RWPE1 (cell line): ENCODE measurements at regions not wholly inside any gene's neighbourhood (a gene's known extent, or its start where the extent isn't known, plus 50 kb on each side); places are given as distances from the start of the nearest gene placed in this dataset.
A peak's percentile ranks its signal among the peaks of the same experiment; 100 is the strongest.

ENCODE experiments used
- CTCF ChIA-PET: fragments of 350-600 bp; sonication (Branson Sonifier 250); formaldehyde crosslinking; extraction: SDS; loops from one replicate; lab custom pipeline; 2021; lab: Yijun Ruan, JAX
- POLR2A ChIA-PET: fragments of 400-600 bp; formaldehyde crosslinking; extraction: SDS; loops from one replicate; lab custom pipeline; 2020; ENCODE audit warnings: antibody characterized with exemption; ENCODE audit not compliant: low non-redundant PET; lab: Yijun Ruan, JAX
- DNase-seq: peaks from one replicate; pipeline ENCODE4 v3.0.0; 2012; ENCODE audit warnings: low spot score
- H3K27ac ChIP-seq: fragments of 450-650 bp; 2 replicates; pipeline ENCODE4 v1.5.1; 2017
- TF ChIP-seq, protein P1 (sequence below): fragments of 450-650 bp; conservative IDR thresholded peaks from 2 replicates; pipeline ENCODE4 v1.5.1; 2017; ENCODE audit warnings: low read depth, mild to moderate bottlenecking

DNA sequence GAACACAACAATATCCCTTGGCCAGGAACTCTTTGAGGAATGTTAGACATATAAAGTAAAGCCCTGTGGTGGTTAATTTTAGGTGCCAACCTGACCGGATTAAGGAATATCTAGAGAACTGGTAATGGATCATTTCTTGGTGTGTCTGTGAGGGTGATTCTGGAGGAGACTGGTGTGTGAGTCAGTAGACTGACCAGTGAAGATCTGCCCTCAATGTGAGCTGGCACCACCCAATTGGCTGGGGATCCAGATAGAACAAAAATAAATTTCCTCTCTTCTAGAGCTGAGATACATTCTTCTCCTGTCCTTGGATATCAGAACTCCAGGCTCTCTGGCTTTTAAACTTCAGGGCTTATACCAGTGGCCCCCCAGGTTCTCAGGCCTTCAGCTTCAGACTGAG, 56.2 kb upstream of the TNPO1 start:
- ChIA-PET POLR2A (no interaction called here), CTCF (interaction anchor here (0.6 kb wide), 2 partner anchors 36 to 82 kb away, joined by 3 read pairs; no protein-coding TSS in a partner anchor)
- no peak overlapping the region for H3K27ac ChIP-seq
- peak; percentile 16 for DNase-seq
- TF ChIP-seq, protein P1, sequence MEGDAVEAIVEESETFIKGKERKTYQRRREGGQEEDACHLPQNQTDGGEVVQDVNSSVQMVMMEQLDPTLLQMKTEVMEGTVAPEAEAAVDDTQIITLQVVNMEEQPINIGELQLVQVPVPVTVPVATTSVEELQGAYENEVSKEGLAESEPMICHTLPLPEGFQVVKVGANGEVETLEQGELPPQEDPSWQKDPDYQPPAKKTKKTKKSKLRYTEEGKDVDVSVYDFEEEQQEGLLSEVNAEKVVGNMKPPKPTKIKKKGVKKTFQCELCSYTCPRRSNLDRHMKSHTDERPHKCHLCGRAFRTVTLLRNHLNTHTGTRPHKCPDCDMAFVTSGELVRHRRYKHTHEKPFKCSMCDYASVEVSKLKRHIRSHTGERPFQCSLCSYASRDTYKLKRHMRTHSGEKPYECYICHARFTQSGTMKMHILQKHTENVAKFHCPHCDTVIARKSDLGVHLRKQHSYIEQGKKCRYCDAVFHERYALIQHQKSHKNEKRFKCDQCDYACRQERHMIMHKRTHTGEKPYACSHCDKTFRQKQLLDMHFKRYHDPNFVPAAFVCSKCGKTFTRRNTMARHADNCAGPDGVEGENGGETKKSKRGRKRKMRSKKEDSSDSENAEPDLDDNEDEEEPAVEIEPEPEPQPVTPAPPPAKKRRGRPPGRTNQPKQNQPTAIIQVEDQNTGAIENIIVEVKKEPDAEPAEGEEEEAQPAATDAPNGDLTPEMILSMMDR: no peak

DNA sequence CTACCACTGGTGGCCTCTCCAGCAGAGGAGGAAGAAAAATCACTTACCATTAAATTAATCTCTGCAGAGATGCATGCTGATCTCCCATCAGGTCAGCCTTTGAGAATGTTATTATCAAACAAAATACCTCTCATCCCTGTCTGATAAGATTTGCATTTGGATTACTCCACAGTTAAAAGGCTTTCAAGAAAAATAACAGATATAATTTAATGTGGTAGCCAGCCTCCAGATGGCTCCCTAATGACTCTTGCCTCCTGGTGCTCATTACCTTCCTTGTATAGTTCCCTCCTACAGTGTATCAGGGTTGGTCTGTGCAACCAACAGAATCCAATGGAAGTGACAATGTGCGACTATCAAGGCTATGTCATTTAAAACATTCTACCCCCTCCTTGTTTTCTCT, 63.6 kb upstream of the TNPO1 start:
- no peak for DNase-seq
- H3K27ac ChIP-seq: no peak overlapping the region
- ChIA-PET CTCF (no interaction called here), POLR2A (no interaction called here)
- TF ChIP-seq, protein P1: no peak

DNA sequence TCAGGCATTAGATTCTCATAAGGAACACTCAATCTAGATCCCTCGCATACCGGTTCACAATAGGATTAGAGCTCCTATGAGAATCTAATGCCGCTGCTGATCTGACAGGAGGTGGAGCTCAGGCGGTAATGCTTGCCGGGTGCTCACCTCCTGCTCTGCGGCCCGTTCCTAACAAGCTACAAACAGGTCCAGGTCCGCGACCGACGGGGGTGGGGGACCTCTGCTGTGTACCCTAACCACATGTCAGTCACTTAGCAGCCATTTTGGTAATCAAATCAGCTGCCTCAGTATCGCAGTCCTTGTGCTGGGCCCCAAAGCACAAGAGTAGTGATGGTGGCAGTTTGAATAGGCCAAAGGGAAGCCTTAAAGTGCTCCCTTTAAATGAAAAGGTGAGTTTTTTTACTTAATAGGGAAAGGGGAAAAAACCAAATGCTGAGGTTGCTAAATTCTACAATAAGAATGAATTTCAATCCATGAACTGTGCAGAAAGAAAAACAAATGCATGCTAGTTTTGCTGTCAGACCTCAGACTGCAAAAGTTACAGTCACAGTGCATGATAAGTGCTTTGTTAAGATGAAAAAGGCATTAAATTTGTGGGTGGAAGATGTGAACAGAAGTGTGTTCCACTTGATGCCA, 67.0 kb upstream of the TNPO1 start:
- DNase-seq: no peak
- no peak overlapping the region for H3K27ac ChIP-seq
- TF ChIP-seq, protein P1: no peak
- ChIA-PET POLR2A (no interaction called here), CTCF (interaction anchor here (0.6 kb wide), 1 partner anchor 295 kb away, joined by 3 read pairs; no protein-coding TSS in a partner anchor)

DNA sequence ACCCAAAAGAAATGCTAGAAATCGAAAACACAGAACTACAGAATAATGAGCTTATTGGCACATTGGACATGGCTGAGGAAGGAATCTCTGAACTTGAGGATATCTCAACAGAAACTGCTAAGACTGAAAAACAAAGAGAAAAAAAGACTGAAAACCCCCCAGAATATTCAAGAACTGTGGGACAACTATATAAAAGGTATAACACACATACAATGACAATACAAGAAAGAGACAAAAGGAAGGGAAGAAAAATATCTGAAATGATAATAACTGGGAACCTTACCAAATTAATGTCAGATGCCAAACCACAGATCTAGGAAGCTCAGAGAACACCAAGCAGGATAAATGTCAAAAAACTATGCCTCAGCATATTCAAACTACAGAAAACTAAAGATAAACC, 68.6 kb upstream of the TNPO1 start:
- ChIA-PET CTCF (no interaction called here), POLR2A (no interaction called here)
- DNase-seq: no peak
- no peak overlapping the region for H3K27ac ChIP-seq
- TF ChIP-seq, protein P1: no peak

DNA sequence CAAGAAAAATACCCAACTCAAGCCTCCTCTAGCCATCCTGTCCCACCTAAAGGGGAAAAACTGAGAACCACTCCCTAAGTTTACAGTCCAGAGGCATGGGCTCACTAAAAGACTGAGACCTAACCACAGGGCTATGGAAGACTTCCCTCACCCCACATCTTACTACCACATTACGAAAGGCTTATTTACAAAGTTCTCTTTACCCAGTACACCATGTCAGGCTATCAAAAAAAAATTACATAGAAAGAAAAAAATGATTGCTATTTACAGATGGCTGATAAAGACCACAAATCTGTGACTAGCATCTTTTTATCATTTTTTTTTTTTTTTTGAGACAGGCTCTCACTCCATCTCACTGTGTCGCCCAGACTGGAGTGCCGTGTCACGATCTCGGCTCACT, 69.7 kb upstream of the TNPO1 start:
- DNase-seq: no peak
- H3K27ac ChIP-seq: no peak overlapping the region
- POLR2A ChIA-PET: no interaction called here
- TF ChIP-seq, protein P1: no peak
- CTCF ChIA-PET: interaction anchor here (0.8 kb wide), 1 partner anchor 381 kb away, joined by 4 read pairs; no protein-coding TSS in a partner anchor

DNA sequence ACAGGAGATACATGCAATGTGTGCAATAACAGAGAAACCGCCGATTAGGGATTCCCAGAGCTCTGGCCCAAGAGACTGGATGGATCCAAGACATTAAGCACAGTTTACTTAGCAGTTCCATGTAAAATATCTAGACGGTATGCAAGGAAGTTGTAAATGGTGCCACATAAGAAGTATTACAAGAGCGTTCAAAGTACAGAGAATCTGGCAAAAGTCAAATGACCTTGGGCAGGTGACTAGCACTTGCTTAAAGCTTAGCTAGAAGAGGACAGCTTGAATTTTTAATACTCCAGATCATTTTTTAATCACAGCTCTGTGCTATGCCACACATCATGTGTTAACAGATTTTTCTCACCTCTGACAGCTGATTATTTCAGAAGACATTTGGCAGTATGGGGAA, 72.3 kb upstream of the TNPO1 start:
- ChIA-PET CTCF (interaction anchor here (0.5 to 1.1 kb wide), 2 partner anchors 42 to 974 kb away, joined by 4 to 6 read pairs; no protein-coding TSS in a partner anchor), POLR2A (no interaction called here)
- TF ChIP-seq, protein P1: no peak
- DNase-seq: no peak
- no peak overlapping the region for H3K27ac ChIP-seq
